Prostate gland (tissue), 2 donors: ENCODE measurements at regions not wholly inside any gene's neighbourhood (a gene's known extent, or its start where the extent isn't known, plus 50 kb on each side); places are given as distances from the start of the nearest gene placed in this dataset.

Source experiments
- DNase-seq: peaks from one replicate; pipeline ENCODE4 v3.0.0-alpha.2; 2019; ENCODE audit warnings: low spot score
- H3K27ac ChIP-seq, 2 donors: fragments of 200-600 bp; sonication (generic); 2 replicates each; pipeline ENCODE4 v1.5.1; 2017 to 2019
- H3K27me3 ChIP-seq: fragments of 200-600 bp; sonication (generic); replicated peaks from 2 replicates; pipeline ENCODE4 v1.5.1; 2019; ENCODE audit not compliant: insufficient read depth
- H3K36me3 ChIP-seq, 2 donors: fragments of 200-600 bp; sonication (generic); 1 replicate in 1 of 2; 2 replicates in 1 of 2; pipeline versions ENCODE4 v1.5.1 to v1.8.1; 2017 to 2019
- H3K4me1 ChIP-seq: fragments of 200-600 bp; sonication (generic); replicated peaks from 2 replicates; pipeline ENCODE4 v1.5.1; 2019
- H3K4me3 ChIP-seq, 2 donors: fragments of 200-600 bp; sonication (generic); 2 replicates each; pipeline ENCODE4 v1.5.1; 2017 to 2019
- H3K9me3 ChIP-seq: fragments of 200-600 bp; sonication (generic); 2 replicates; pipeline ENCODE4 v1.5.1; 2017
- CTCF ChIP-seq, 4 experiments: fragments of 200-600 bp in 2 of 4; fragments of 450-650 bp in 2 of 4; sonication (generic) in 2 of 4; IDR thresholded peaks; 1 replicate in 3 of 4; 2 replicates in 1 of 4; pipeline ENCODE4 v1.5.1; 2016 to 2019; ENCODE audit warnings: antibody characterized with exemption in 4 of 4, mild to moderate bottlenecking in 2 of 4, moderate library complexity in 2 of 4
- POLR2A ChIP-seq: fragments of 450-650 bp; IDR thresholded peaks from one replicate; pipeline ENCODE4 v1.6.1; 2016; ENCODE audit warnings: antibody characterized with exemption, mild to moderate bottlenecking
- POLR2AphosphoS5 ChIP-seq: sonication (generic); formaldehyde crosslinking; IDR thresholded peaks from one replicate; pipeline ENCODE4 v1.6.1; 2017; ENCODE audit warnings: antibody characterized with exemption
- WGBS: methylation state at CpG from one replicate; pipeline ENCODE4 v1.1.5; 2018; 5-methylcytosine and 5-hydroxymethylcytosine counted together
- intact Hi-C: fragments of 100-400 bp; cut with DNase I; formaldehyde crosslinking; loops from one replicate; pipeline ENCODE4 v1.14.2; 2022

- intact Hi-C loops = no loop called here
- 62% methylated on average over 3 of the region's 3 CpGs for WGBS
- Histone ChIP-seq H3K4me3 (no peak overlapping the region), H3K4me1 (no peaks in the 10 kb centered on the region), H3K36me3 (no peaks in the 10 kb centered on the region), H3K27ac (no peak overlapping the region), H3K9me3 (no peaks in the 10 kb centered on the region), H3K27me3 (no peaks in the 10 kb centered on the region)
- TF ChIP-seq POLR2A (no peak), CTCF (IDR thresholded peaks at IDR 0.05) (no peak), POLR2AphosphoS5 (no peak)
- no peak for DNase-seq
Observed at GRCh38 chr10:33863352-33863751, 528.9 kb upstream of the NRP1 start.

DNA sequence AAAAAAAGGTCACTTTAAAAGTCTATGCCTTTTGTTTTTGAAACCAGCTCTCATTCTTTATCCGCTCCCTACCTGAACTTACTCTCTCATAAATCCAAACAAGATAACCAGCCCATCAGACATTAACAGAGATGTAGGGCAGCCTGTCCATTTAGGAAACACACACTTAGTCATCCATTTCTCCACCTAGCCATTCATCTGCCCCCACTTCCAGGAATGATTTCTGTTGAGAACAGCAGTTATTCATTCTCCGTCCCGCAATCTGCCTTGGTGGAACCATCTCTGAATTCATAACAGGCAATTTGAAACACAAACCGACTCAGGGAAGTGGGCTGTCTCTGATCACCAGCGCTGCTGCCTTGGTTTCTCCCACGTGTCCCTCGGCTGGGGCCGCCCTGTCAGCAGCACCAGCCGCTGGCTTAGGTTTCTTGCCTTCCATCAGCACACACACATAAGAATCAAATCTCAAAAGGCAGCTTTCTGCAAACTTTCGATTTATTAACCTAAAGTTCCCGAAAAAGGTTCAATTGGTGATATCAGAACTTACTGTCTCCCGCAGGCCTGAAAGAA lies 528.2 kb upstream of the NRP1 start:
- Histone ChIP-seq H3K36me3 (no peaks in the 10 kb centered on the region), H3K4me3 (no peak overlapping the region), H3K27ac (no peak overlapping the region), H3K27me3 (no peaks in the 10 kb centered on the region), H3K9me3 (no peaks in the 10 kb centered on the region), H3K4me1 (no peaks in the 10 kb centered on the region)
- no peak for DNase-seq
- intact Hi-C loops = no loop called here
- no peak for TF ChIP-seq CTCF (IDR thresholded peaks at IDR 0.05)
- WGBS = 91% methylated on average over 12 of the region's 12 CpGs

DNA sequence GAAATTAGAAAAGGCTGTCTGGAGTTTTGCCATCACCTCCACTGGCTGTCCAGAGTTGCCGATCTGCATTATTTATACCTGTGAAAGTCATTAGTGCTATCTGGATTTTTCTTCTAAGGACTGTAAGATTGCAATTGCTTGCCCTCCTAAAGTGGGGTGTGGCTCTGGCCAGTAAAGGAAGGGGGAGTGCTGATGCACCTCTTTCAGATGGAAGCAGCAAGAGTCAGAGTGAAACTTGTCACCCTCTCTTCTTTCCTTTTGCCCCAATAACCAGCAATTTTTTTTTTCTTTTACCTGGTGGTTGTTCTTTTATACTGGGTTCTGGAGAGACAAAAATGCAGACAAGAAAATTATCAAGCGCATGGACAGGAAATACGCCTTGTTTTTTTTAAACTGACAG lies 527.4 kb upstream of the NRP1 start:
- no peaks in the 10 kb centered on the region for H3K9me3 ChIP-seq
- WGBS = 80% methylated on average over 3 of the region's 3 CpGs
- no peak for TF ChIP-seq POLR2AphosphoS5
- TF ChIP-seq CTCF (IDR thresholded peaks at IDR 0.05) = no peak
- TF ChIP-seq POLR2A = no peak

GRCh38 chr10:33861016-33861704 lies 526.7 kb upstream of the NRP1 start:
- H3K27ac ChIP-seq = no peak overlapping the region
- no peaks in the 10 kb centered on the region for H3K36me3 ChIP-seq
- DNase-seq = no peak
- intact Hi-C loops = no loop called here
- no peaks in the 10 kb centered on the region for H3K9me3 ChIP-seq
- WGBS = 78% methylated on average over 7 of the region's 7 CpGs
- H3K4me3 ChIP-seq = no peak overlapping the region
- TF ChIP-seq CTCF (IDR thresholded peaks at IDR 0.05) = no peak
- TF ChIP-seq POLR2A = no peak
- no peak for TF ChIP-seq POLR2AphosphoS5
- H3K4me1 ChIP-seq = no peaks in the 10 kb centered on the region
- no peaks in the 10 kb centered on the region for H3K27me3 ChIP-seq

More for the DNA sequence above, 527.4 kb upstream of the NRP1 start:
- no peak for DNase-seq
- no peaks in the 10 kb centered on the region for H3K4me1 ChIP-seq
- H3K4me3 ChIP-seq = no peak overlapping the region
- H3K27me3 ChIP-seq = no peaks in the 10 kb centered on the region
- intact Hi-C loops = no loop called here
- no peak overlapping the region for H3K27ac ChIP-seq
- H3K36me3 ChIP-seq = no peaks in the 10 kb centered on the region

GRCh38 chr10:33860552-33860951 lies 526.1 kb upstream of the NRP1 start:
- no peak overlapping the region for H3K27ac ChIP-seq
- H3K4me1 ChIP-seq = no peaks in the 10 kb centered on the region
- H3K4me3 ChIP-seq = no peak overlapping the region
- intact Hi-C loops = no loop called here
- H3K9me3 ChIP-seq = no peaks in the 10 kb centered on the region
- H3K27me3 ChIP-seq = no peaks in the 10 kb centered on the region
- 77% methylated on average over 3 of the region's 3 CpGs for WGBS
- DNase-seq = no peak
- TF ChIP-seq POLR2A (no peak), POLR2AphosphoS5 (no peak), CTCF (IDR thresholded peaks at IDR 0.05) (no peak)
- H3K36me3 ChIP-seq = no peaks in the 10 kb centered on the region
